GM19463 (cell line): ENCODE measurements at regions not wholly inside any gene's neighbourhood (a gene's known extent, or its start where the extent isn't known, plus 50 kb on each side); places are given as distances from the start of the nearest gene placed in this dataset.
"Not testable (repeated sequence)": the region's sequence is repeated elsewhere in the genome, so short reads cannot be mapped to it uniquely, and the experiment has no call there.

Experiments
- ATAC-seq: cut with Tn5 transposase; IDR thresholded peaks from one replicate; pipeline ENCODE4 v1.9.1; 2021; ENCODE audit warnings: mild to moderate bottlenecking, moderate library complexity; ENCODE audit not compliant: unreplicated experiment

GRCh38 chr12:46628176-46628575, 197.6 kb downstream of the SLC38A4 start:
- no peak for ATAC-seq

GRCh38 chr12:46627686-46628085, 198.1 kb downstream of the SLC38A4 start:
- no peak for ATAC-seq

GRCh38 chr12:46619474-46619873, 206.3 kb downstream of the SLC38A4 start:
- ATAC-seq, result not testable (repeated sequence)

GRCh38 chr12:46617737-46618136, 208.1 kb downstream of the SLC38A4 start:
- ATAC-seq, result not testable (repeated sequence)

GRCh38 chr12:46617167-46617566, 208.6 kb downstream of the SLC38A4 start:
- no peak for ATAC-seq

- no peak for ATAC-seq
Observed at GRCh38 chr12:46610754-46611153, 215.0 kb downstream of the SLC38A4 start.

- ATAC-seq, result no peak
Observed at GRCh38 chr12:46609674-46610073, 216.1 kb downstream of the SLC38A4 start.

- no peak for ATAC-seq
Observed at GRCh38 chr12:46609273-46609623, 216.5 kb downstream of the SLC38A4 start.

GRCh38 chr12:46608431-46609272, 217.1 kb downstream of the SLC38A4 start:
- no peak for ATAC-seq

GRCh38 chr12:46604684-46605083, 221.1 kb downstream of the SLC38A4 start:
- ATAC-seq, result no peak

GRCh38 chr12:46603776-46604456, 221.9 kb downstream of the SLC38A4 start:
- no peak for ATAC-seq

GRCh38 chr12:46602474-46602873, 223.3 kb downstream of the SLC38A4 start:
- ATAC-seq, result no peak

GRCh38 chr12:46590991-46591703, 218.6 kb upstream of the SLC38A2 start:
- no peak for ATAC-seq

- no peak for ATAC-seq
Observed at GRCh38 chr12:46585854-46586621, 213.5 kb upstream of the SLC38A2 start.

- not testable (repeated sequence) for ATAC-seq
Observed at GRCh38 chr12:46584098-46584497, 211.5 kb upstream of the SLC38A2 start.

- not testable (repeated sequence) for ATAC-seq
Observed at GRCh38 chr12:46581990-46582389, 209.4 kb upstream of the SLC38A2 start.

GRCh38 chr12:46580445-46580844, 207.9 kb upstream of the SLC38A2 start:
- ATAC-seq, result no peak

- ATAC-seq, result no peak
Observed at GRCh38 chr12:46579474-46579873, 206.9 kb upstream of the SLC38A2 start.

GRCh38 chr12:46578190-46578982, 205.8 kb upstream of the SLC38A2 start:
- no peak for ATAC-seq
